Testis (tissue), 2 donors: ENCODE measurements at regions not wholly inside any gene's neighbourhood (a gene's known extent, or its start where the extent isn't known, plus 50 kb on each side); places are given as distances from the start of the nearest gene placed in this dataset.

Experiments
- POLR2A ChIP-seq: fragments of 450-650 bp; IDR thresholded peaks from one replicate; pipeline ENCODE4 v1.6.1; 2017; ENCODE audit warnings: antibody characterized with exemption, mild to moderate bottlenecking, moderate library complexity
- TF ChIP-seq, protein P1 (sequence below), 3 experiments: fragments of 450-650 bp in 2 of 3; fragments of 200-600 bp in 1 of 3; sonication (generic) in 1 of 3; IDR thresholded peaks; one replicate each; pipeline ENCODE4 v1.5.1; 2016 to 2019; ENCODE audit warnings: antibody characterized with exemption in 3 of 3, mild to moderate bottlenecking in 2 of 3, moderate library complexity in 1 of 3

GRCh38 chr2:15096873-15097272, 464.3 kb downstream of the NBAS start:
- TF ChIP-seq, protein P1, sequence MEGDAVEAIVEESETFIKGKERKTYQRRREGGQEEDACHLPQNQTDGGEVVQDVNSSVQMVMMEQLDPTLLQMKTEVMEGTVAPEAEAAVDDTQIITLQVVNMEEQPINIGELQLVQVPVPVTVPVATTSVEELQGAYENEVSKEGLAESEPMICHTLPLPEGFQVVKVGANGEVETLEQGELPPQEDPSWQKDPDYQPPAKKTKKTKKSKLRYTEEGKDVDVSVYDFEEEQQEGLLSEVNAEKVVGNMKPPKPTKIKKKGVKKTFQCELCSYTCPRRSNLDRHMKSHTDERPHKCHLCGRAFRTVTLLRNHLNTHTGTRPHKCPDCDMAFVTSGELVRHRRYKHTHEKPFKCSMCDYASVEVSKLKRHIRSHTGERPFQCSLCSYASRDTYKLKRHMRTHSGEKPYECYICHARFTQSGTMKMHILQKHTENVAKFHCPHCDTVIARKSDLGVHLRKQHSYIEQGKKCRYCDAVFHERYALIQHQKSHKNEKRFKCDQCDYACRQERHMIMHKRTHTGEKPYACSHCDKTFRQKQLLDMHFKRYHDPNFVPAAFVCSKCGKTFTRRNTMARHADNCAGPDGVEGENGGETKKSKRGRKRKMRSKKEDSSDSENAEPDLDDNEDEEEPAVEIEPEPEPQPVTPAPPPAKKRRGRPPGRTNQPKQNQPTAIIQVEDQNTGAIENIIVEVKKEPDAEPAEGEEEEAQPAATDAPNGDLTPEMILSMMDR (IDR thresholded peaks at IDR 0.05), result no peak
- no peak for TF ChIP-seq POLR2A
